Fibroblast of pulmonary artery (primary cell): ENCODE measurements at regions not wholly inside any gene's neighbourhood (a gene's known extent, or its start where the extent isn't known, plus 50 kb on each side); places are given as distances from the start of the nearest gene placed in this dataset.

ENCODE experiments used
- DNase-seq: peaks from one replicate; pipeline ENCODE4 v3.0.0-alpha.2; 2010; ENCODE audit warnings: low read depth
- H3K4me3 ChIP-seq: replicated peaks from 2 replicates; pipeline ENCODE4 v1.5.1; 2011; ENCODE audit warnings: low read depth, mild to moderate bottlenecking, control low read depth, low read length, moderate library complexity
- CTCF ChIP-seq: IDR thresholded peaks from 2 replicates; pipeline ENCODE4 v1.5.1; 2011; ENCODE audit warnings: mild to moderate bottlenecking, control low read depth, low read length, inconsistent platforms; ENCODE audit errors: missing control alignments

GRCh38 chr12:78764913-78765312, 99.7 kb upstream of the SYT1 start:
- H3K4me3 ChIP-seq, result no peak overlapping the region
- no peak for DNase-seq
- no peak for TF ChIP-seq CTCF

- no peak overlapping the region for H3K4me3 ChIP-seq
- TF ChIP-seq CTCF, result no peak
These were observed 97.2 kb upstream of the SYT1 start for GRCh38 chr12:78767264-78767981.

GRCh38 chr12:78778339-78778738, 86.2 kb upstream of the SYT1 start:
- DNase-seq, result peak; percentile 79
- H3K4me3 ChIP-seq, result no peak overlapping the region
- TF ChIP-seq CTCF, result no peak

More at GRCh38 chr12:78767264-78767981, 97.2 kb upstream of the SYT1 start:
- no peak for DNase-seq

- no peak for TF ChIP-seq CTCF
- DNase-seq, result peak; percentile 11
- H3K4me3 ChIP-seq, result no peak overlapping the region
These were observed 77.0 kb upstream of the SYT1 start for GRCh38 chr12:78787576-78787975.

- TF ChIP-seq CTCF, result no peak
- H3K4me3 ChIP-seq, result no peak overlapping the region
- no peak for DNase-seq
These were observed 74.4 kb upstream of the SYT1 start for GRCh38 chr12:78790148-78790547.

- no peak for TF ChIP-seq CTCF
- H3K4me3 ChIP-seq, result no peak overlapping the region
These were observed 72.4 kb upstream of the SYT1 start for GRCh38 chr12:78792052-78792698.

More at GRCh38 chr12:78792052-78792698, 72.4 kb upstream of the SYT1 start:
- DNase-seq, result no peak
